ENCODE measurements at regions not wholly inside any gene's neighbourhood (a gene's known extent, or its start where the extent isn't known, plus 50 kb on each side); places are given as distances from the start of the nearest gene placed in this dataset.

DNA sequence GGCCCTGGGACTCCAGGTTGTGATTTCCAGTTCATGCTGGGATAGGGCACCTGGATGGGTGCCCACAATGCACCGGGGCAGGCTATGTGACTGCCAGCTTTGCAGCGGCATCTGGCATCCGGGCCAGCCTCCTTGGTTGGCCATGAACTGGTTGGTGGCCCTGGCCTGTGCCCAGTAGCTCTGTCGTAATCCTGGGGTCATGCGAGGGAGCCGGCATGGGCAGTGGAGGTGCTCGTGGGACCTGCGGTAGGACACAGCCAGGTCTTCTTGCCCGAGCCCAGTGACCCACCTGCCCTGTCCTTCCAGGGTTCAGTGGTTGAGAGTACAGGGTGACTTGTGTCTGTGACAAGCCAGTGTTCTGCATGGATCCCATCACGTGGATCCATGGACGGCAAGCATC, 237.9 kb downstream of the SNRPN start:
- TF ChIP-seq, protein P1, sequence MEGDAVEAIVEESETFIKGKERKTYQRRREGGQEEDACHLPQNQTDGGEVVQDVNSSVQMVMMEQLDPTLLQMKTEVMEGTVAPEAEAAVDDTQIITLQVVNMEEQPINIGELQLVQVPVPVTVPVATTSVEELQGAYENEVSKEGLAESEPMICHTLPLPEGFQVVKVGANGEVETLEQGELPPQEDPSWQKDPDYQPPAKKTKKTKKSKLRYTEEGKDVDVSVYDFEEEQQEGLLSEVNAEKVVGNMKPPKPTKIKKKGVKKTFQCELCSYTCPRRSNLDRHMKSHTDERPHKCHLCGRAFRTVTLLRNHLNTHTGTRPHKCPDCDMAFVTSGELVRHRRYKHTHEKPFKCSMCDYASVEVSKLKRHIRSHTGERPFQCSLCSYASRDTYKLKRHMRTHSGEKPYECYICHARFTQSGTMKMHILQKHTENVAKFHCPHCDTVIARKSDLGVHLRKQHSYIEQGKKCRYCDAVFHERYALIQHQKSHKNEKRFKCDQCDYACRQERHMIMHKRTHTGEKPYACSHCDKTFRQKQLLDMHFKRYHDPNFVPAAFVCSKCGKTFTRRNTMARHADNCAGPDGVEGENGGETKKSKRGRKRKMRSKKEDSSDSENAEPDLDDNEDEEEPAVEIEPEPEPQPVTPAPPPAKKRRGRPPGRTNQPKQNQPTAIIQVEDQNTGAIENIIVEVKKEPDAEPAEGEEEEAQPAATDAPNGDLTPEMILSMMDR (IDR thresholded peaks at IDR 0.05): no peak
- no peak for TF ChIP-seq POLR2A (IDR thresholded peaks at IDR 0.05)
